C1 segment of cervical spinal cord (tissue), 14 donors: ENCODE measurements at regions not wholly inside any gene's neighbourhood (a gene's known extent, or its start where the extent isn't known, plus 50 kb on each side); places are given as distances from the start of the nearest gene placed in this dataset.
"Not testable (repeated sequence)": the region's sequence is repeated elsewhere in the genome, so short reads cannot be mapped to it uniquely, and the experiment has no call there.

ENCODE experiments used
- DNase-seq, 14 donors: peaks; one replicate each; lab custom pipeline; 2025; lab: John Stamatoyannopoulos, UW

DNA sequence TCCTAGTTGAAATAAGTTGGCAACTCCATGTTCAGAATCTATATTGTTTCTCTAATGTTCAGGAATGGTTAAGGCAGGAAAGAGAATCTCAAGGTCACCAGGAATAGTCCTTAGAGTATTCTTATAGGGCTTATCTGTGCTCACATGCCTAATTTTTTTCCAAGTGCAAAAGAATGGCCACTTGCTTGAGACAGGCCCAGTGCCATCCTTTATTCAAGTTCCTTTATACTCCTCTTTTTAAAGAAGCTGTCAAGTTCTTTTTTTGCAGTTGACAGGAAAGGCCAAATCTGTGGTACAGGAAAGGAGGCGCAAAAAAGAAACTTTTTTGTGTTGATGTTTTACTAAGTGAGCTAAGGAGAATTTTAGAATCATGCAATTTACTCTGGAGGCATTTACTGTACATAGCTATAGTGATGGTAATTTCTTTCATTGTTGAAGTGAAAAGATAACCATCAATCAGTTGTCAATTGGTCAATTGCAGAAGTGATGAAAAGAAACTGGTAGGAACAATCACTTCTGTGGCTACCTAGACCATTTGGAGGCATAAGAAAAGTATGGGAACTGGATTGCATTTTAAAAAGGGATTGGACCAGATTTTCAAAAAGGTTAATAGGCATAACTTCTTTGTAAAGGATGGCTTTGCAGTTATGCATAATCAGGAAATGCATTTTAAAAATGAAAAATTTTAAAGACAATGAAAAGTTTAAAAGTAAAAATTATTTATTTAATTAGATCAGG is 102.5 kb upstream of the SOX2 start:
- DNase-seq = no peak

DNA sequence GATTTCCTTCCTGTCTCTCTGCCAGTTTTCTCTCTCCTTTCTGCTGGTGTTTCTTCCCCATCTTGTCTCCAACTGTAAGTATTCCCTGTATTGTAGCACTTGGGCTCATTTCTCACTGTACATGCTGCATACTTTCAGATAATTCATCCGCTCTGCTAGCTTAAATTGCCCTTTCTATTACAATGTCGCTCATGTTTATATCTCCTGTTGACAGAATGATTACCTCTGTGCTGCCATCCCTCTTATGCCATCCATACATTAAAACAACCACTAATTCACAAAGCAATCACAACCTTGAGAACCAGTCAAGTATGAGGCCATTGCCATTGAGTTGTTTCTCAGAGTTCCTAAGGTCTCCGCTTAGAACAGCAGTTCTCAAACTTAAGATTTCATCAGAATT is 107.5 kb upstream of the SOX2 start:
- DNase-seq = no peak

DNA sequence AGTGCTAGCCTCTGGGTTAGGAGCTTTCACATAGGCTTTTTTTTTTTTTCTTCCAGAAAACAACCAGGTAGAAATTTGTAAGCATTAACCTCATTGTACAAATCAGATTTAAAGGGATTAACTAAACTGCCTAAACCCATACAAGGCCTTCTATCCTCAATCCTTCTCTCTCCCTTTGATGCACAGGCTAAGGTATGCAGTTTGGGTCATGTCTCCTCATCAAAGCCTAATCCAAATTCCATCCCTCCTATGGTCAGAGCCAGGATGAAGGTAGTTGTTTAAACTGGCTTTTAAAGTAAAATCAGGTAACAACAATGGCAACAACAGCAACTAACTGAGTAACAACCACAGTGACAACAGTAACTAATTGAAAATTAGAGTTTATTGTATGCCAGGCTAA is 115.6 kb upstream of the SOX2 start:
- no peak for DNase-seq

GRCh38 chr3:181590939-181591338 is 120.8 kb upstream of the SOX2 start:
- DNase-seq = not testable (repeated sequence)

DNA sequence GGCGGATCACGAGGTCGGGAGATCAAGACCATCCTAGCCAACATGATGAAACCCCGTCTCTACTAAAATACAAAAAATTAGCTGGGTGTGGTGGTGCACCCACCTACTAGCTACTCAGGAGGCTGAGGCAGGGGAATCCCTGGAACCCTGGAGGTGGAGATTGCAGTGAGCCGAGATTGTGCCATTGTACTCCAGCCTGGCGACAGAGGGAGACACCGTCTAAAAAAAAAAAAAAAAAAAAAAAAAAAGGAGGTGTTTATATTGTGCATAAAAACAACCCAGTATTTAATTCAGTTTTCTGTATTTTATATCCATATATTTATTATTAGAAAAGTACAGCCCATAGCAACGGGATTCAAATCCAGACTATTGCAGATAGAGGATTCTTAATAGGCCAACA is 129.1 kb upstream of the SOX2 start:
- no peak for DNase-seq

- DNase-seq = no peak
These were observed 130.1 kb upstream of the SOX2 start for GRCh38 chr3:181581656-181582055.

- no peak for DNase-seq
These were observed 133.0 kb upstream of the SOX2 start for GRCh38 chr3:181578743-181579142.

DNA sequence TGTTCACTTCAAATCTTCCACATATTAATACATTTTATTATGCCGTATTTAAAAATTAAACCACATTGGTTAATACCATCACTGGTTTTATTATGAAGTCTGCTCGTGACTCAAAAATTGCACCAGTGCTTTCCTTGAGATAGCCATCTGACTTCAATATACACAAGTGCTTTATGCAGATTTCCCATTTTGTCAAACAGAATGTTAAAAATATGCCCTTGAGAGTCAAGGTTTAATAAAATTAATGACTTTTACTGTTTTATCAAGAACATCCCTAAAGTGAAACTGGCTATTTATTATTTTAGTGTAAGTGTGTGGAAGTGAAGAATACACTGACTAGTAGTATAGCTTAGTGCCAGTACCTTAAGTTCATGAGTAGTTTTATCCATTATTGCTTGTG is 139.3 kb upstream of the SOX2 start:
- DNase-seq = no peak

DNA sequence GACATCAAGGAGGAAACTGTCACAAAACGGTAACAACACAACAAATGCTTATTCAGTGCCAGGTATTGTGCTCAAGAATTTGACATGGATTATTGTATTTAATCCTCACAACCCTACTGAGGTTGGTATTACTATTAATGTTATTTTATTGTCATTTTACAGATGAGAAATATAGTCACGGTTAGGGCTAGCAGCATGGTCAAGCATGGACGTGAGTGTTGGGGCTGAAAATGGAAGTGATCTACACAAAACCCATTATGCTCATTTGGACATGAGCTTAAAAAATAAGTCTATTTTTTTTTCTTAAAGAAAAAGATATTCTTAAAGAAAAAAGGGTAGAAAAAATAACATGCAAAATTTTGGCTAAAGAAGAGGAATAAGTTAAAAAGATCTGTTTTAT is 141.3 kb upstream of the SOX2 start:
- DNase-seq = no peak

DNA sequence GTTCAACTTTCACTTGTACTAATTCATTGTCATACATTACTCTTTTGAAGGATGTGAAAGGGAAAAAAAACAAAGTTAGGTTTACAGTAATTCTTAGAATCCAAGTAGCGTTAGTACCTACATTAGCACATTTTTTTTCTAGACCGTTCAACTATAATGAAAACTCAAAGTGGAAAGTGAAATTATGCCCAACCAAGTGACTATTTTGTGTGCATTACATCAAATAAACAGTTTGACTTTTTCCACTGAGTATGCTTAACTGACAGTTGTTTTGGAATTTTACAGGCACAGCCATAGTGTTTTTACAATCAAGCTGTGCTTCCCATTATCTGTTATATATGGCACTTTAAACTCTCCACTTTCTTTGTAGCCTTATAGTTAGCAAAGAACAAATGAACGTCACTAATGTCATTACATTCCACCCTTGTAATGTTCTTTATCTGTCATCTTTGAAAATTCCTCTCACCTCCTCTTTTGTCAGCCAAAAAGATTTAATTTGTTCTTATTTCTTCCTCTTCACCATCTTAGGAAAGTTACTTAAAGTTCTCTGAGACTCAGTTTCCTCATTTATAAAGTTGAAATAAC is 142.3 kb upstream of the SOX2 start:
- DNase-seq = no peak

- DNase-seq = no peak
These were observed 143.0 kb upstream of the SOX2 start for GRCh38 chr3:181568693-181569092.

GRCh38 chr3:181568248-181568647 is 143.5 kb upstream of the SOX2 start:
- DNase-seq = no peak

DNA sequence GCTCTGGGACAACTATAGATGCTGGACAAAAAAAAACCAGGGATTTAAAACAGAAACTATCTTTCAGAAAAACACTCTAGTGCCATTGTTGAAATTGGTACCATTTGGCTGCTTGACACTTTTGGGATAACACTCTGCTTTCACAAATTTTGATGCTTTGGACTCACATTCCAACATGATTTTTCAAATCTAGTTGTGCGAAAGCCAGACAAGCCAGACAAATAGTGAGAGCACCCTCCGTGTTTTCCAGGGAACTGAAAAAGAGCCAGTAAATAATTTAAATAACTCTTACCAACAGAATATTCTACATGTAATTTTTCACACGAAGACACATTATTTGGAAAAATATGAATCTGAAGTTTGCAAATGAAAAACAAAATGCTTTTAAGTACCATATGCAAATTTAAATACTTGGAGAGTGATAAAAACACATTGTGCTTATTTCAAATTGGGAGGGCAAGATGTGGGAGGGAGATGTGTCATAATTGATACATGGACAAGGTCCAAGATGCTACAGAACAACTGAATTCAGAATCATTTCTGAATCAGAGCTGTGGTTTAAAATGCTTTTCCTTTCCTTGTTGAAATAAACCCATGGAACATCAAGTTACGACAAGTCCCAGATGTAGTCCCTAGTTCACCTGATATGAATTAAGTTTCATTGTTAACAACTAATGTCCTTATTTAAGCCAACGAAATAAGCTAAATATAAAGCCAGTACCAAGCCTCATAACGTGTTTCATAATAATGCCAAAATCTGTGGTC is 144.2 kb upstream of the SOX2 start:
- DNase-seq = no peak

DNA sequence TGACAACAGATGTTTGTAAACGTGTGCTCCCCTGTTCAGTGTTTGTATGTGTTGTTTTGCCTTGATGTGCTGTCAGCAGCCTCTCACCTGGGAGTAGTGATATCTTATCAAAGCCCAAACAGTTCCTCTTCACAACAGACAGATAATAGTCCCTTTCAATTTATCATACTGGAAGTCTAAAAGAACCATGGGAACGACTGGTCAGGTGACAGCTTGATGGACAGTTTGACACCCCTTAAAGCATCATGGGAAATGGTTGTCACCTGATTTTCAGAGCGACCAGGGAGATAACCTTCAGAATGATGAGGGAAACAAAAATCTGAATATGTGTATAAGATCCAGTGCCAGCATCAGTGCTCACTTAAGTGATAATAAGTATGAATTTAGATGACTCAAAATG is 146.3 kb upstream of the SOX2 start:
- DNase-seq = no peak

GRCh38 chr3:181564222-181564621 is 147.5 kb upstream of the SOX2 start:
- no peak for DNase-seq

DNA sequence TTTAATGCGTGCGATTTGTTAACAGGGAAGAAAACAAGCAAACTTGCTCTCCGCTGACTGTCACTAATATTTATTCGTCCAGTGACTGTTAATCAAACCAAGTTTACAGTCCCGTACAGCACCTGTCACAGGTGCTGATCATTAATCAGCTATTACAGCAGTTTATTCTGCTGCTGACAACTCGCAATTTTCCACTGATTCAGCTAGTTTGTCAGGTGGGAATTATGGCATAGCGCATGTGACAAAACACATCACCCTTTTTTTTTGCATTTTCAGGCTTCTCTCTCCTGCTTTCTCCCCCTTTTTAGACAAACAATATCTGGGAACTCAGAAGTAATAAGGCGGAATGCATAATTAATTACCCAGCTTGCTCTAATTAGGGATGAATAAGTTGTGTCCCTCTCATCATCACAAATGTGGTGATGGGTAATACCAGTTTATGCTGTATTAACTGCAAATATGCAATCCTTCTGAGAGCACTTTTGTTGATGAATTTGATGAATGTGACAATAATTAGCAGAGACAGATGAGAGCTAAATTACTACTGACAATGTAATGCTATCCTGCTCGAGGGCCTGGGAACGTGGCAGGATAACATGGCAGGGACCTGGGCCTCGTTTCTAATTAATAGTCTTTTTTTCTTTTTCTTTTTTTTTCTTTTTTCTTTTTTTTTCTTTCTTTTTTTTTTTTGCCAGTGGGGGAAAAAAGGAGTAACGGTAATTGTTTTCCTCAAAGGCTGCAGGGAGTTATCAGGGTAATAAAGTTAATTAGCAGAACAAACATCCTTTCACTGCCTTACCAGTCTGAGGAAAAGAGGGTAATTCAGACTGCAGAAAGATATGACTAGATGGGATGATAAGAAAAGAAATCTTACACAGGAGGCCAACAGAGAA is 150.3 kb upstream of the SOX2 start:
- DNase-seq = no peak

- DNase-seq = no peak
These were observed 152.9 kb upstream of the SOX2 start for GRCh38 chr3:181558870-181559269.

DNA sequence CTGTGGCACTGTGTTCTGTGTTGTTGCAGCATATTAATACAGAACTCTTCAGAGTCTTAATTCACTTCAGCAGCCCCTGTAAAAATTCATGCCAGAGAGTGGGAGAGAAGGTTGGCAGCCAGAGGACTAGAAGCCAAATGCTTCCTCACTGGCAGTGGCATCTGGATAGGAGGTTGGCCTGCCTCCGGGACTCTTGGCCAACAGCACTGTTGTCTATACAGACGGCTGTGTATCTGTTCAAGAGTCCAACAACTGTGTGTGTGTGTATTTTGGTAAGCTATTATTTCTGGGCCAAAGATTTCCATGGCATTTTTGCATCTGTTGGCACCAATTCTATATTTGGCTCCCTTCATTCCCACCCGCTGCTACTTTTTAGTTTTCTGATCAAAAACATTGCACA is 156.0 kb upstream of the SOX2 start:
- peak in 6 of 14 donors; percentile 6 to 48 (median 14) for DNase-seq

- DNase-seq = no peak
These were observed 157.4 kb upstream of the SOX2 start for GRCh38 chr3:181554233-181554765.

DNA sequence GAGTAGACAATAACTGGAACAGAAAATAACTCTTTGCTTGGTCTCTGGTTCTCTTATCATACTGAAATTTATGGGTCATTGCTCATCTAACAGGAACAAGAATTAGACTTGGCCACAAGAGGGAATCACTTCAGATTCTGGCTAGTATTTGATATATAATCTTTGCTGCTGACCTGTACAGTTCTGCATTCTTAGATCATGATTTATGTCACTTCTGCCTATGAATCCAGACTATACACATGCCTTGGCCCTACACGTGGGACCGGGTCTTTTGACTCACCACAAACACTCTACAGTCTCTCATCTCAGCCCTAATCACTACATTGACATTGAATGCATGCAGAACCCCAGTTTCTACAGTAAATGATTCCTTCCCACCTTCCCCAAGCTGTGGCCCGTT is 162.5 kb upstream of the SOX2 start:
- DNase-seq = no peak

DNA sequence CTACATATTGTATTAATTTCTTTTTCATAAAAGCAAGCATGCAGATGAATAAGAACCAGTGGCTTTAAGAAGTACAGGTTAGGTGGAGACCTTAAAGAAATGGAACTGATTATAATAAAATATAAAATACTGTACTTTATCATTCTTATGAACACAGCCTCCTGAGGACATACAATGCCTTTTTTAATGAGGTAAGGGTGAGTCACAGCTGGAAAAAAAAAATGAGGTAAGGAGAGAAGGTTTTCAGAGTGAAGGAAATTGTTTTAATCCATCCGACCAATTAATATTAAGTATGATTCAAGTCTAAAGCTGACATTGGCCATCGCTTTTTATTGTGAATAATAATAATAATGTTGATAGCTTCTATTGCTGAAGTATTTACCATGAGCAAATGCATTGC is 170.3 kb upstream of the SOX2 start:
- no peak for DNase-seq

DNA sequence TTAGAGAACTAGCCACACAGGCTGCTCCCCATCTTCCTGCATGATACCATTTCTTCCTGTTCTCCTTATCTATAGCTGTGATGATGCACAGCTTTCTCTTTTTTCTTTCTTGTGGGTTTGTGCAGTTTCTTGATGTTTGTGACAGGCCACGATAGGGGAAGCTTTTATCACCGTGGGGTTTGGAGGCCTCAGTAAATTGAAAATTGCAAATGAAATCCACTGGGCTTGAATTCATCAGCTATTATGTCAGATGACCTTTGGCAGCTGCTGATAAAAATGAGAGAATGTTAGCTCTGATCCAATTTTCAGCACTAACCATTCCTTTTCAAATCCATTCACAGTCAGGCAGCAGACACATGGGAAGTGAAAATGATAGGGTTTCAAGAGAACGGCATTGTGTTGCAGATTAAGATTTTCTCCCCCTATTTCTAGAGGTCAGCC is 176.9 kb upstream of the SOX2 start:
- DNase-seq = no peak
